RWPE1 (cell line): ENCODE measurements at regions not wholly inside any gene's neighbourhood (a gene's known extent, or its start where the extent isn't known, plus 50 kb on each side); places are given as distances from the start of the nearest gene placed in this dataset.

Experiments used
- CTCF ChIA-PET: fragments of 350-600 bp; sonication (Branson Sonifier 250); formaldehyde crosslinking; extraction: SDS; loops from one replicate; lab custom pipeline; 2021; lab: Yijun Ruan, JAX
- POLR2A ChIA-PET: fragments of 400-600 bp; formaldehyde crosslinking; extraction: SDS; loops from one replicate; lab custom pipeline; 2020; ENCODE audit warnings: antibody characterized with exemption; ENCODE audit not compliant: low non-redundant PET; lab: Yijun Ruan, JAX
- DNase-seq: peaks from one replicate; pipeline ENCODE4 v3.0.0; 2012; ENCODE audit warnings: low spot score
- H3K27ac ChIP-seq: fragments of 450-650 bp; 2 replicates; pipeline ENCODE4 v1.5.1; 2017
- TF ChIP-seq, protein P1 (sequence below): fragments of 450-650 bp; conservative IDR thresholded peaks from 2 replicates; pipeline ENCODE4 v1.5.1; 2017; ENCODE audit warnings: low read depth, mild to moderate bottlenecking

DNA sequence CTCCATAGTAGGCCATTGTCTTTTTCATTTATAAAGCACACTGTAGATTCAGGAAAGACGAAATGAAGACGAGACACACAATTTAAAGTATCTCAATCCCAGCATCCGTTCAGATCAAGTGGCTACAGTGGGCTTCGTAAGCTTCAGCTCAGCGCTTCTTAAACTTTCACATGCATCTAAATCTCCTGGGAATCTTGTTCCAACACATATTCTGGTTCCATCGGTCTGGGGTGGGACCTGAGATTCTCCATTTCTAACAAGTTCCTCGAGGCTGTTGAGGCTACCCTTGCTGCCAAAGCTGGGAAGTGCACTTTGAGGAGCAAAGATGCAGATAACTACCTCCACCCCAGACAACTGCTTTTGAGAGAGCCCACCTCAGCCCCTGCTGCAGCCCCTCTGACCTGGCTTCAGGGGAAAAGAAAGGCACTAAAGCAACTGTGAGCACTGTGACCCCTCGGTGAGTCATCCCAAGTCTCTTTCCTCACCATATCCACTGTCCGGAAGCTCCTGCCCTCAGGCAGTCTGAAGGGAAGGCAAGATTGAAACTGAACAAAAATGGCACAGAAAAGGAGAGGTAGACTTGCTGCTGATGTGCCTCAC is 201.1 kb upstream of the FBXO11 start:
- peak overlapping the region; percentile 96 for H3K27ac ChIP-seq
- DNase-seq: peak; percentile 79
- CTCF ChIA-PET: interaction anchor here (0.7 to 1.2 kb wide), 5 partner anchors 10 to 480 kb away, joined by 3 to 8 read pairs (median 4); no protein-coding TSS in a partner anchor
- POLR2A ChIA-PET: no interaction called here
- TF ChIP-seq, protein P1, sequence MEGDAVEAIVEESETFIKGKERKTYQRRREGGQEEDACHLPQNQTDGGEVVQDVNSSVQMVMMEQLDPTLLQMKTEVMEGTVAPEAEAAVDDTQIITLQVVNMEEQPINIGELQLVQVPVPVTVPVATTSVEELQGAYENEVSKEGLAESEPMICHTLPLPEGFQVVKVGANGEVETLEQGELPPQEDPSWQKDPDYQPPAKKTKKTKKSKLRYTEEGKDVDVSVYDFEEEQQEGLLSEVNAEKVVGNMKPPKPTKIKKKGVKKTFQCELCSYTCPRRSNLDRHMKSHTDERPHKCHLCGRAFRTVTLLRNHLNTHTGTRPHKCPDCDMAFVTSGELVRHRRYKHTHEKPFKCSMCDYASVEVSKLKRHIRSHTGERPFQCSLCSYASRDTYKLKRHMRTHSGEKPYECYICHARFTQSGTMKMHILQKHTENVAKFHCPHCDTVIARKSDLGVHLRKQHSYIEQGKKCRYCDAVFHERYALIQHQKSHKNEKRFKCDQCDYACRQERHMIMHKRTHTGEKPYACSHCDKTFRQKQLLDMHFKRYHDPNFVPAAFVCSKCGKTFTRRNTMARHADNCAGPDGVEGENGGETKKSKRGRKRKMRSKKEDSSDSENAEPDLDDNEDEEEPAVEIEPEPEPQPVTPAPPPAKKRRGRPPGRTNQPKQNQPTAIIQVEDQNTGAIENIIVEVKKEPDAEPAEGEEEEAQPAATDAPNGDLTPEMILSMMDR: no peak

DNA sequence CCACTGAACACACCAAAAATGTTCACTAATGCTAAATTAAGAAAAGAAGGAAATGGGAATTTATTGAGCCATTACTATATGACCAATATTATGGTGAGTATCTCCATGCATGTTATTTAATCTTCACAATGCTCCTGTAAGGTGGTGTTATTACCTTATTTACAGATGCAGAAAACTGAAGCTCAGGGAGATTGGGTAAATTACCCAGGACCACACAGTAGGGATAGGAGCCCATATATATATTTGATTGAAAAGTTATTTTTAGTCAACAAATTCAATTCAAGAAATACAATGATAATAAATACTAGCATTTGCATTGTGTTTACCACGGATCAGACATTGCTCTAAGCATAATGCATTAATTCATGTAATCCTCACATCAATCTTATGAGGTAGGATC is 202.2 kb upstream of the FBXO11 start:
- CTCF ChIA-PET: no interaction called here

GRCh38 chr2:48109491-48110204 is 203.3 kb upstream of the FBXO11 start:
- H3K27ac ChIP-seq: no peak overlapping the region; the same call in 1 of the 2 replicates
- TF ChIP-seq, protein P1: no peak
- POLR2A ChIA-PET: no interaction called here
- CTCF ChIA-PET: interaction anchor here (0.5 to 0.6 kb wide), 2 partner anchors 220 to 327 kb away, joined by 3 read pairs; no protein-coding TSS in a partner anchor
- DNase-seq: no peak

More for the DNA sequence above, 202.2 kb upstream of the FBXO11 start:
- TF ChIP-seq, protein P1: no peak
- DNase-seq: no peak
- POLR2A ChIA-PET: no interaction called here
- peak overlapping the region; percentile 96 for H3K27ac ChIP-seq

DNA sequence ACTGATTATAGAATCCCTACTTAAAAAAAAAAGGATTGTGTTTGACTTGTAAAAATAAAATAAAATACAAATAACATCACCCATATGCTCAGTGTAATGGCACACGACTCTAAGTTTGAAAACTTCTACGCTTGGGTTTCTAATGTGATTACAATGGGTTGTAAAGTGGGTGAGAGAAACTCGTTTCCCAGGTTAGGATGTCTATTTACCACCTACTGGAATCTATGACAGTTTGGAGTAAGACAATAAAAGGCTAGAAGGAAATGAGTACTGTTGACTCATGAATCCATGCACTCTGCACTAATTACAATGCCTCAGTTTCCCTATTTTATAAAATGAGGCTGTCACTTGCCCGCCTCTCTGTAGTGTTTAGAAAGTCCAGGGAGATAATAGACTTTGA is 204.0 kb upstream of the FOXN2 start:
- no peak overlapping the region for H3K27ac ChIP-seq
- no peak for DNase-seq
- POLR2A ChIA-PET: no interaction called here
- TF ChIP-seq, protein P1: no peak
- CTCF ChIA-PET: interaction anchor here (0.6 kb wide), 1 partner anchor 301 kb away, joined by 4 read pairs; no protein-coding TSS in a partner anchor

GRCh38 chr2:48112911-48113680 is 201.4 kb upstream of the FOXN2 start:
- TF ChIP-seq, protein P1: no peak
- POLR2A ChIA-PET: no interaction called here
- peak overlapping the region; percentile 99 for H3K27ac ChIP-seq
- CTCF ChIA-PET: interaction anchor here (0.6 to 1.3 kb wide), 3 partner anchors 207 to 1227 kb away, joined by 3 read pairs; partner anchors contain the start of gene FBXO11
- no peak for DNase-seq

DNA sequence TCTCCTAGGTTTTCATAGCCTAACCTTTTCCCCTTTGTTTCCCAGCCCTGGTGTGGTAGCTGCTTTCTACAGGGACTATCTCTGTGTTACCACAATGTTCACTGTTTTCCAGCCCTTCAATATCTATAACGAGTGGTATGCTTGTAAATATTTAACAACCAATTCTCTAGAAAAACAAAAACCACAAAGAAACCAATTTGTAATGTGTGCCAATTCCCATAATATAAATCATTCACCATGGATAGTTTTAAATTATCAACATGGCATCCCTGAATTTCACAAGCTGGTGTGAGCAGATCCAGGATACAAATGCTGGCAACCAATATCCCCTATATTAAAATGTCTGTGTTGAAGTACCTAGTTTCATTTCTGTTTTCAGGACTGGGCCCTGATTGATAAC is 200.7 kb upstream of the FOXN2 start:
- H3K27ac ChIP-seq: peak overlapping the region; percentile 77
- CTCF ChIA-PET: interaction anchor here (0.7 kb wide), 2 partner anchors 207 to 324 kb away, joined by 3 read pairs; partner anchors contain the start of gene FBXO11
- POLR2A ChIA-PET: no interaction called here
- TF ChIP-seq, protein P1: no peak
- DNase-seq: no peak
